ENCODE measurements at regions not wholly inside any gene's neighbourhood (a gene's known extent, or its start where the extent isn't known, plus 50 kb on each side); places are given as distances from the start of the nearest gene placed in this dataset.

DNA sequence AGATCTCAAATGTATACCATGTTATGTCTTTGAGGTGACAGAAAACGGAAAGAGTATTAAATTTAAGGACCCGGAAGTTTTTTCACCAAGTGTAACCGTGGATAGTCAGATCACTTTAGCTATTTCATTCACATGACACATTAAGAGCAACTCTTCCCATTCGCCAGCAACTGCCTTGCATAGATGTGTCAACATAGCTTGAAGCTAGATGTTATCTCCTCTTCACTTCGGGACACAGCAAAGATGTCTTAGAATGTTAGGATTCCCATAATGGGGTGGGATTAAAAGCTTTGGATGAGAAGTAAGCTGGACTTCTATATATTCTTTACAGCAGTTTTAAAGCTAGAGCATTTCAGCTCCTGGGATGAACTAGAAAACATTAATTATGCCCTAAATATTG lies 1135.9 kb upstream of the PCDH20 start:
- H3K14ac ChIP-seq (ENCODE audit: insufficient read depth, low read length) = no peak overlapping the region
- H3K9ac ChIP-seq (ENCODE audit: extremely low read depth, insufficient read length, low read length) = no peak overlapping the region
- H3K9me3 ChIP-seq (ENCODE audit: control insufficient read depth, low read depth, low read length) = no peaks in the 10 kb centered on the region
- H3K23me2 ChIP-seq (ENCODE audit: insufficient read length, low read depth, low read length, poor library complexity, severe bottlenecking) = no peaks in the 10 kb centered on the region
- H2AFZ ChIP-seq (ENCODE audit: low read length) = no peak overlapping the region
- no peaks in the 10 kb centered on the region for H4K20me1 ChIP-seq (ENCODE audit: control insufficient read depth, insufficient read depth, insufficient read length)
- no peak overlapping the region for H3K18ac ChIP-seq (ENCODE audit: insufficient read length, low read depth, low read length)
- no peaks in the 10 kb centered on the region for H3K27me3 Mint-ChIP-seq (ENCODE audit: low read depth)
- H4K5ac ChIP-seq (ENCODE audit: insufficient read length, low read depth, low read length) = no peak overlapping the region
- no peaks in the 10 kb centered on the region for H3K4me1 Mint-ChIP-seq
- no peak overlapping the region for H2BK20ac ChIP-seq (ENCODE audit: low read depth, low read length, poor library complexity, severe bottlenecking)
- no peak overlapping the region for H4K8ac ChIP-seq (replicated peaks; ENCODE audit: insufficient read length, low read depth, low read length)
- H3K9me3 Mint-ChIP-seq = no peaks in the 10 kb centered on the region; a peak in 1 of 5 replicates
- H3K79me2 ChIP-seq (ENCODE audit: insufficient read depth, low read length) = no peaks in the 10 kb centered on the region
- no peaks in the 10 kb centered on the region for H3K36me3 Mint-ChIP-seq (ENCODE audit: insufficient read depth in 1 of 3, low read depth in 3 of 3)
- no CpG with 5 or more reads among the region's 5 CpGs for WGBS (ENCODE audit: extremely low coverage, insufficient read length, low lambda C conversion rate)
- no peak overlapping the region for H3K4me3 Mint-ChIP-seq
- no peaks in the 10 kb centered on the region for H3K4me1 ChIP-seq (ENCODE audit: insufficient read depth, low read length)
- H3K23ac ChIP-seq (ENCODE audit: insufficient read length, low read depth, low read length) = no peak overlapping the region
- H3K27ac ChIP-seq (ENCODE audit: insufficient read length, low read depth, low read length) = no peak overlapping the region
- H3K56ac ChIP-seq (ENCODE audit: insufficient read length, low read depth, low read length) = no peak overlapping the region
- DNase-seq = no peak
- no peaks in the 10 kb centered on the region for H3K79me1 ChIP-seq (ENCODE audit: insufficient read depth, low read depth, low read length, poor library complexity, severe bottlenecking)
- no peak overlapping the region for H3T11ph ChIP-seq (ENCODE audit: low read length)
- H2BK120ac ChIP-seq (ENCODE audit: low read depth, low read length, poor library complexity, severe bottlenecking) = no peak overlapping the region
- TF ChIP-seq, protein P1, sequence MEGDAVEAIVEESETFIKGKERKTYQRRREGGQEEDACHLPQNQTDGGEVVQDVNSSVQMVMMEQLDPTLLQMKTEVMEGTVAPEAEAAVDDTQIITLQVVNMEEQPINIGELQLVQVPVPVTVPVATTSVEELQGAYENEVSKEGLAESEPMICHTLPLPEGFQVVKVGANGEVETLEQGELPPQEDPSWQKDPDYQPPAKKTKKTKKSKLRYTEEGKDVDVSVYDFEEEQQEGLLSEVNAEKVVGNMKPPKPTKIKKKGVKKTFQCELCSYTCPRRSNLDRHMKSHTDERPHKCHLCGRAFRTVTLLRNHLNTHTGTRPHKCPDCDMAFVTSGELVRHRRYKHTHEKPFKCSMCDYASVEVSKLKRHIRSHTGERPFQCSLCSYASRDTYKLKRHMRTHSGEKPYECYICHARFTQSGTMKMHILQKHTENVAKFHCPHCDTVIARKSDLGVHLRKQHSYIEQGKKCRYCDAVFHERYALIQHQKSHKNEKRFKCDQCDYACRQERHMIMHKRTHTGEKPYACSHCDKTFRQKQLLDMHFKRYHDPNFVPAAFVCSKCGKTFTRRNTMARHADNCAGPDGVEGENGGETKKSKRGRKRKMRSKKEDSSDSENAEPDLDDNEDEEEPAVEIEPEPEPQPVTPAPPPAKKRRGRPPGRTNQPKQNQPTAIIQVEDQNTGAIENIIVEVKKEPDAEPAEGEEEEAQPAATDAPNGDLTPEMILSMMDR (conservative IDR thresholded peaks at IDR 0.05) = no peak
- H3K4ac ChIP-seq (ENCODE audit: low read depth, low read length) = no peak overlapping the region
- H3K4me2 ChIP-seq (ENCODE audit: insufficient read depth, insufficient read length, low read length) = no peak overlapping the region
- no peak overlapping the region for H2AK5ac ChIP-seq (ENCODE audit: insufficient read length, low read length)
- H3K27me3 ChIP-seq (ENCODE audit: insufficient read depth, low read length) = no peaks in the 10 kb centered on the region
- H2BK15ac ChIP-seq (ENCODE audit: low read depth, low read length) = no peak overlapping the region
- no peak overlapping the region for H2BK12ac ChIP-seq (ENCODE audit: insufficient read length, low read depth, low read length)
- H2BK5ac ChIP-seq (ENCODE audit: insufficient read length, low read length) = no peak overlapping the region
- no peak overlapping the region for H3K27ac Mint-ChIP-seq
- no peak overlapping the region for H4K91ac ChIP-seq (ENCODE audit: insufficient read length, low read depth, low read length)
